Neural cell (in vitro differentiated cells): ENCODE measurements at regions not wholly inside any gene's neighbourhood (a gene's known extent, or its start where the extent isn't known, plus 50 kb on each side); places are given as distances from the start of the nearest gene placed in this dataset.

ENCODE experiments used
- H2AFZ ChIP-seq: fragments of 200-600, 300-800 bp; sonication (generic), shearing (Covaris generic); 2 replicates; pipeline ENCODE4 v1.6.0; 2014; ENCODE audit warnings: low read depth, mild to moderate bottlenecking, antibody characterized with exemption, low read length, moderate library complexity
- H3F3A ChIP-seq: fragments of 200-600 bp; shearing (Covaris generic); 2 replicates; pipeline ENCODE4 v1.6.1; 2016; ENCODE audit warnings: mild to moderate bottlenecking, moderate library complexity, mixed read lengths, antibody characterized with exemption, low read length; ENCODE audit not compliant: insufficient read depth, poor library complexity, severe bottlenecking
- H3K27ac ChIP-seq: fragments of 200-600, 300-800 bp; sonication (generic), shearing (Covaris generic); 2 replicates; pipeline ENCODE4 v1.5.1; 2014; ENCODE audit warnings: mild to moderate bottlenecking, low read length, moderate library complexity
- H3K27me3 ChIP-seq: fragments of 300-800, 200-600 bp; sonication (generic), shearing (Covaris generic); 2 replicates; pipeline ENCODE4 v1.6.0; 2014; ENCODE audit warnings: mild to moderate bottlenecking, low read depth, low read length, moderate library complexity; ENCODE audit not compliant: insufficient read depth
- H3K36me3 ChIP-seq: fragments of 300-800, 200-600 bp; sonication (generic), shearing (Covaris generic); 2 replicates; pipeline ENCODE4 v1.5.1; 2014; ENCODE audit warnings: mild to moderate bottlenecking, antibody characterized with exemption, low read length, moderate library complexity; ENCODE audit not compliant: insufficient read depth
- H3K4me2 ChIP-seq: fragments of 300-800, 200-600 bp; sonication (generic), shearing (Covaris generic); 2 replicates; pipeline ENCODE4 v1.6.0; 2014; ENCODE audit warnings: mild to moderate bottlenecking, low read length
- H3K4me3 ChIP-seq: fragments of 300-800, 200-600 bp; sonication (generic), shearing (Covaris generic); 2 replicates; pipeline ENCODE4 v1.5.1; 2014; ENCODE audit warnings: mild to moderate bottlenecking, low read length, moderate library complexity
- H3K79me2 ChIP-seq: fragments of 200-600 bp; shearing (Covaris generic); replicated peaks from 2 replicates; pipeline ENCODE4 v1.6.0; 2014; ENCODE audit warnings: mild to moderate bottlenecking, low read length, moderate library complexity; ENCODE audit not compliant: insufficient read depth
- H3K9ac ChIP-seq: fragments of 300-800, 200-600 bp; sonication (generic), shearing (Covaris generic); 2 replicates; pipeline ENCODE4 v1.6.1; 2016; ENCODE audit warnings: mild to moderate bottlenecking, low read length, mixed read lengths
- H3K9me2 ChIP-seq: fragments of 200-600 bp; shearing (Covaris generic); 2 replicates; pipeline ENCODE4 v1.6.1; 2016; ENCODE audit warnings: mild to moderate bottlenecking, low read length, mixed read lengths; ENCODE audit not compliant: insufficient read depth
- H3K9me3 ChIP-seq: fragments of 200-600, 300-800 bp; sonication (generic), shearing (Covaris generic); 2 replicates; pipeline ENCODE4 v1.6.1; 2016; ENCODE audit warnings: mild to moderate bottlenecking, mixed run types, low read length, moderate library complexity, mixed read lengths
- H4K20me1 ChIP-seq: fragments of 200-600 bp; shearing (Covaris generic); 2 replicates; pipeline ENCODE4 v1.6.1; 2016; ENCODE audit warnings: mild to moderate bottlenecking, mixed run types; ENCODE audit not compliant: insufficient read depth
- EP300 ChIP-seq: fragments of 450-650 bp; conservative IDR thresholded peaks from 2 replicates; pipeline ENCODE4 v1.6.1; 2014; ENCODE audit warnings: antibody characterized with exemption, mild to moderate bottlenecking, moderate library complexity; ENCODE audit not compliant: poor library complexity, severe bottlenecking
- EZH2 ChIP-seq: fragments of 200-600, 300-800 bp; shearing (Covaris generic), sonication (generic); IDR thresholded peaks from 2 replicates; pipeline ENCODE4 v1.6.1; 2014; ENCODE audit warnings: antibody characterized with exemption, low read length, borderline replicate concordance, mild to moderate bottlenecking; ENCODE audit not compliant: insufficient read depth, poor library complexity, severe bottlenecking
- MXI1 ChIP-seq: fragments of 450-650 bp; conservative IDR thresholded peaks from 2 replicates; pipeline ENCODE4 v1.6.1; 2014; ENCODE audit warnings: antibody characterized with exemption, mild to moderate bottlenecking; ENCODE audit not compliant: poor library complexity, severe bottlenecking
- POLR2AphosphoS5 ChIP-seq: IDR thresholded peaks from 2 replicates; pipeline ENCODE4 v1.6.1; 2012
- RAD21 ChIP-seq: fragments of 450-650 bp; conservative IDR thresholded peaks from 2 replicates; pipeline ENCODE4 v1.6.1; 2014; ENCODE audit warnings: antibody characterized with exemption, mild to moderate bottlenecking, moderate library complexity
- SMC3 ChIP-seq: fragments of 450-650 bp; conservative IDR thresholded peaks from 2 replicates; pipeline ENCODE4 v1.6.1; 2014; ENCODE audit warnings: antibody characterized with exemption, mild to moderate bottlenecking, moderate library complexity; ENCODE audit not compliant: poor library complexity
- TAF1 ChIP-seq: IDR thresholded peaks from 2 replicates; pipeline ENCODE4 v1.6.1; 2012; ENCODE audit warnings: low read depth
- TF ChIP-seq, protein P1 (sequence below): fragments of 450-650 bp; IDR thresholded peaks from 2 replicates; pipeline ENCODE4 v1.5.1; 2014; ENCODE audit warnings: antibody characterized with exemption, mild to moderate bottlenecking, moderate library complexity; ENCODE audit not compliant: poor library complexity, severe bottlenecking
- TF ChIP-seq, protein P2 (sequence below): IDR thresholded peaks from 2 replicates; pipeline ENCODE4 v1.6.1; 2012; ENCODE audit warnings: borderline replicate concordance

DNA sequence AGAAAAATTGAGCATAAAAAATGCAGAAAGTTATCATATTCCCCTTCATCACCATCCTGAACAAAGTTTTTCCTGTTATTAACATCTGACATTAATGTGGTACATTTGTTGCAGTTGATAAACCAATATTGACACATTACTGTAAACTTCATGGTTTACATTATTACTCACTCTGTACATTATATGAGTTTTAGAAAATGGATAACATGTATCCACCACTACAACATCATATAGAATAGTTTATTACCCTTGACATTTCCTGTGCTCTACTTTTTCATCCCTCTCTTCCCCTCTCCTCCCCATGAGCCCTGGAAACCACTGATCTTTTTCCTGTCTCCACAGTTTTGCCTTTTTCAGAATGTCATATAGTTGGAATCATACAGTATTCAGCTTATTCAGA is 618.6 kb upstream of the TMEFF2 start:
- no peaks in the 10 kb centered on the region for H4K20me1 ChIP-seq
- H2AFZ ChIP-seq, result no peak overlapping the region
- no peak overlapping the region for H3K4me2 ChIP-seq
- no peaks in the 10 kb centered on the region for H3K9me2 ChIP-seq
- H3K9me3 ChIP-seq, result no peaks in the 10 kb centered on the region
- H3K79me2 ChIP-seq, result no peaks in the 10 kb centered on the region
- no peak overlapping the region for H3K4me3 ChIP-seq
- H3K9ac ChIP-seq, result no peak overlapping the region
- no peak overlapping the region for H3K27ac ChIP-seq
- no peaks in the 10 kb centered on the region for H3K36me3 ChIP-seq
- no peaks in the 10 kb centered on the region for H3K27me3 ChIP-seq
- TF ChIP-seq POLR2AphosphoS5, result no peak
- TF ChIP-seq, protein P1, sequence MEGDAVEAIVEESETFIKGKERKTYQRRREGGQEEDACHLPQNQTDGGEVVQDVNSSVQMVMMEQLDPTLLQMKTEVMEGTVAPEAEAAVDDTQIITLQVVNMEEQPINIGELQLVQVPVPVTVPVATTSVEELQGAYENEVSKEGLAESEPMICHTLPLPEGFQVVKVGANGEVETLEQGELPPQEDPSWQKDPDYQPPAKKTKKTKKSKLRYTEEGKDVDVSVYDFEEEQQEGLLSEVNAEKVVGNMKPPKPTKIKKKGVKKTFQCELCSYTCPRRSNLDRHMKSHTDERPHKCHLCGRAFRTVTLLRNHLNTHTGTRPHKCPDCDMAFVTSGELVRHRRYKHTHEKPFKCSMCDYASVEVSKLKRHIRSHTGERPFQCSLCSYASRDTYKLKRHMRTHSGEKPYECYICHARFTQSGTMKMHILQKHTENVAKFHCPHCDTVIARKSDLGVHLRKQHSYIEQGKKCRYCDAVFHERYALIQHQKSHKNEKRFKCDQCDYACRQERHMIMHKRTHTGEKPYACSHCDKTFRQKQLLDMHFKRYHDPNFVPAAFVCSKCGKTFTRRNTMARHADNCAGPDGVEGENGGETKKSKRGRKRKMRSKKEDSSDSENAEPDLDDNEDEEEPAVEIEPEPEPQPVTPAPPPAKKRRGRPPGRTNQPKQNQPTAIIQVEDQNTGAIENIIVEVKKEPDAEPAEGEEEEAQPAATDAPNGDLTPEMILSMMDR, result no peak
- TF ChIP-seq TAF1, result no peak
- TF ChIP-seq, protein P2, sequence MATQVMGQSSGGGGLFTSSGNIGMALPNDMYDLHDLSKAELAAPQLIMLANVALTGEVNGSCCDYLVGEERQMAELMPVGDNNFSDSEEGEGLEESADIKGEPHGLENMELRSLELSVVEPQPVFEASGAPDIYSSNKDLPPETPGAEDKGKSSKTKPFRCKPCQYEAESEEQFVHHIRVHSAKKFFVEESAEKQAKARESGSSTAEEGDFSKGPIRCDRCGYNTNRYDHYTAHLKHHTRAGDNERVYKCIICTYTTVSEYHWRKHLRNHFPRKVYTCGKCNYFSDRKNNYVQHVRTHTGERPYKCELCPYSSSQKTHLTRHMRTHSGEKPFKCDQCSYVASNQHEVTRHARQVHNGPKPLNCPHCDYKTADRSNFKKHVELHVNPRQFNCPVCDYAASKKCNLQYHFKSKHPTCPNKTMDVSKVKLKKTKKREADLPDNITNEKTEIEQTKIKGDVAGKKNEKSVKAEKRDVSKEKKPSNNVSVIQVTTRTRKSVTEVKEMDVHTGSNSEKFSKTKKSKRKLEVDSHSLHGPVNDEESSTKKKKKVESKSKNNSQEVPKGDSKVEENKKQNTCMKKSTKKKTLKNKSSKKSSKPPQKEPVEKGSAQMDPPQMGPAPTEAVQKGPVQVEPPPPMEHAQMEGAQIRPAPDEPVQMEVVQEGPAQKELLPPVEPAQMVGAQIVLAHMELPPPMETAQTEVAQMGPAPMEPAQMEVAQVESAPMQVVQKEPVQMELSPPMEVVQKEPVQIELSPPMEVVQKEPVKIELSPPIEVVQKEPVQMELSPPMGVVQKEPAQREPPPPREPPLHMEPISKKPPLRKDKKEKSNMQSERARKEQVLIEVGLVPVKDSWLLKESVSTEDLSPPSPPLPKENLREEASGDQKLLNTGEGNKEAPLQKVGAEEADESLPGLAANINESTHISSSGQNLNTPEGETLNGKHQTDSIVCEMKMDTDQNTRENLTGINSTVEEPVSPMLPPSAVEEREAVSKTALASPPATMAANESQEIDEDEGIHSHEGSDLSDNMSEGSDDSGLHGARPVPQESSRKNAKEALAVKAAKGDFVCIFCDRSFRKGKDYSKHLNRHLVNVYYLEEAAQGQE, result no peak
- TF ChIP-seq MXI1, result no peak
- no peak for TF ChIP-seq EP300
- TF ChIP-seq RAD21, result no peak
- no peak for TF ChIP-seq EZH2
- no peak for TF ChIP-seq SMC3
- H3F3A ChIP-seq, result no peaks in the 10 kb centered on the region

DNA sequence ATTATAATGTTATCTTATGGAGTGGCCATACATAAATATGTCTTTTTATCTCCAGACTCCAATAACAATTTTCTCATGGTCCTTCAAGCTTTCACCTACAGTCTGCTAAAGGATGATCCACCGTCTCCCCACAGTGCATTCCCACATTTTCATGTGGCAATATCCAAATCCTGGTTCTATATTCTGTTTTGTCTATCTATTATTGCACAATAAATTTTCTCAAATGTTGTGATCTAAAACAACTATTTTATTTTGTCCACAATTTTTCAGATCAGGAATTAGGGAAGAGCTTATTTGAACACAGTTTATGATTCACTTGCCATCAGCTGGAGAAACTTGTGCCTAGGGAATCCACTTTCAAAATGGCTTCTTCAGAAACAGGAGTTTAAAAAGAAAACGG is 614.4 kb upstream of the TMEFF2 start:
- no peak overlapping the region for H3K27ac ChIP-seq
- H3K9me2 ChIP-seq, result no peaks in the 10 kb centered on the region
- no peaks in the 10 kb centered on the region for H3F3A ChIP-seq
- TF ChIP-seq EP300 (no peak), SMC3 (no peak), TAF1 (no peak), RAD21 (no peak), POLR2AphosphoS5 (no peak)
- TF ChIP-seq, protein P2, result no peak
- TF ChIP-seq, protein P1, result no peak
- H4K20me1 ChIP-seq, result no peaks in the 10 kb centered on the region
- H3K79me2 ChIP-seq, result no peaks in the 10 kb centered on the region
- H3K9me3 ChIP-seq, result no peaks in the 10 kb centered on the region
- H3K9ac ChIP-seq, result no peak overlapping the region
- no peak overlapping the region for H3K4me2 ChIP-seq
- H3K4me3 ChIP-seq, result no peak overlapping the region
- no peak overlapping the region for H2AFZ ChIP-seq
- H3K36me3 ChIP-seq, result no peaks in the 10 kb centered on the region
- no peaks in the 10 kb centered on the region for H3K27me3 ChIP-seq
